ENCODE measurements at regions not wholly inside any gene's neighbourhood (a gene's known extent, or its start where the extent isn't known, plus 50 kb on each side); places are given as distances from the start of the nearest gene placed in this dataset.

GRCh38 chr18:41378598-41378997 is 576.4 kb upstream of the PIK3C3 start:
- TF ChIP-seq CTCF (IDR thresholded peaks at IDR 0.05 in 8 of 11, conservative IDR thresholded peaks at IDR 0.05 in 3 of 11) (no peak), POLR2AphosphoS5 (IDR thresholded peaks at IDR 0.05) (no peak), POLR2A (IDR thresholded peaks at IDR 0.05) (no peak)
